Activated T-helper 1 cell treated with anti-CD3 and anti-CD28 coated beads, Interleukin-12 subunit alpha, Interleukin-12 subunit beta, Interleukin-2, Interleukin-4 antibody, amounts not matched to agents 30 ng/mL and 10 ng/mL and 1 ng/mL, durations not matched to agents 14 hours and 24 hours and 36 hours (primary cell): ENCODE measurements at regions not wholly inside any gene's neighbourhood (a gene's known extent, or its start where the extent isn't known, plus 50 kb on each side); places are given as distances from the start of the nearest gene placed in this dataset.

Source experiments
- DNase-seq: peaks from one replicate; pipeline ENCODE4 v3.0.0; 2021; ENCODE audit warnings: low spot score
- H3K27ac Mint-ChIP-seq: one replicate; pipeline ENCODE4 v1.8.0; 2021; ENCODE audit warnings: mild to moderate bottlenecking, mixed read lengths
- H3K27me3 Mint-ChIP-seq: one replicate; pipeline ENCODE4 v1.8.0; 2022; ENCODE audit warnings: mild to moderate bottlenecking, moderate library complexity, mixed read lengths; ENCODE audit not compliant: insufficient read depth
- H3K36me3 Mint-ChIP-seq: one replicate; pipeline ENCODE4 v1.8.0; 2021; ENCODE audit warnings: low read depth, mixed read lengths
- H3K4me1 Mint-ChIP-seq: one replicate; pipeline ENCODE4 v1.8.0; 2021; ENCODE audit warnings: low read depth, mixed read lengths
- H3K4me3 Mint-ChIP-seq: one replicate; pipeline ENCODE4 v1.8.0; 2021; ENCODE audit warnings: mild to moderate bottlenecking, moderate library complexity, mixed read lengths
- H3K9me3 Mint-ChIP-seq: one replicate; pipeline ENCODE4 v1.8.0; 2021; ENCODE audit warnings: mixed read lengths
- intact Hi-C: fragments of 100-400 bp; cut with micrococcal nuclease; formaldehyde crosslinking; loops from one replicate; pipeline ENCODE4 v1.15.1; 2024

GRCh38 chr18:22031611-22032010 lies 137.8 kb upstream of the GATA6 start:
- Mint-ChIP-seq H3K27me3 (no peaks in the 10 kb centered on the region), H3K4me3 (no peak overlapping the region), H3K27ac (no peak overlapping the region), H3K9me3 (no peaks in the 10 kb centered on the region), H3K36me3 (no peaks in the 10 kb centered on the region), H3K4me1 (no peaks in the 10 kb centered on the region)
- intact Hi-C loops = no loop called here
- no peak for DNase-seq

DNA sequence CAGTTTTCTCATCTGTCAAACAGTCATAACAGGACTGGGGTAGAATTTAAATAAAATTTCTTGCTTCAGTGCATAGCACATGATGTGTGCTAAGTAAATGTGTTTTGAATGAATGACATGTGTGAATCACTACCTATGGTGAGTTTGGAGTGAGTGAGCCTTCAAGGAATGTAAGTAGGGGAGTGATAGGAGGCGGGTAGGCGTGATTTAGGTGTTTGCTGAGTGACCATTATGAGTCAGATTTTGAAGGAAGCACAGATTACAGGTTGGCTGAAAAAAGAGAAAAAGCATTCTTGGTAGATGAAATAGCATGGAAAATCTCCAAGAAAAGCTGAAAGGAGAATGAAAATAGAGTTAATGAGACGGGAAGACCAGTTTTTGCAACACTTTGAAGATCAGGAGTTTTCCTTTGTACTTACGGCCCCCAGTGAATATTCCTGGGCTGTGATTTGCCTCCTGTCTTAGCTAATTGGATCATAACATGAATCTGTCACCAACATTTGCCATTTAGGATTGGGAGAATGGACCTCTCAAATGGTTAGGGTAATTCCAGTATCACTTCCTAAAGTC lies 136.9 kb upstream of the GATA6 start:
- H3K27ac Mint-ChIP-seq = no peak overlapping the region
- DNase-seq = no peak
- no peak overlapping the region for H3K4me3 Mint-ChIP-seq
- no peaks in the 10 kb centered on the region for H3K4me1 Mint-ChIP-seq
- intact Hi-C loops = no loop called here
- H3K36me3 Mint-ChIP-seq = no peaks in the 10 kb centered on the region
- H3K27me3 Mint-ChIP-seq = no peaks in the 10 kb centered on the region
- no peaks in the 10 kb centered on the region for H3K9me3 Mint-ChIP-seq

DNA sequence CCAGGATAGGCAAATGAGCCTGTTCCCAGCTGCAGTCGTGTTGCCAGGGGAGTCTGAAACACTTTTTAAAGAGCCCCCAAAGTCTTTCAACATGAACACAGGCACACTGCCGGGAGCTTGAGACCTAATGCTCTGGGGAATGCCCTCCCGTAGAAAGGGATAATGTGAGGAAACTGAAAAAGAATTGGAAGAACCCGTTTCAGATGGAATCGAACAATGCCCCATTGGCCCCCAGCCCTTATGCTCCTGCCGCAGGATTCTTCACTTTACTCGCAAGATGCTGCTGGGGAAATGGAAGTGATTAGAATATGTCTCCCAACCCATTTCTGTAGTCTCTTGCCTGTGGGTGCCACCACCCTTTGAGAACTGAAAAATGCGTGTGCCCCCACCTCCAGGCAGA lies 136.3 kb upstream of the GATA6 start:
- DNase-seq = no peak
- Mint-ChIP-seq H3K9me3 (no peaks in the 10 kb centered on the region), H3K4me1 (no peaks in the 10 kb centered on the region), H3K27ac (no peak overlapping the region), H3K27me3 (no peaks in the 10 kb centered on the region), H3K4me3 (no peak overlapping the region), H3K36me3 (no peaks in the 10 kb centered on the region)
- intact Hi-C loops = no loop called here

GRCh38 chr18:22034276-22034675 lies 135.1 kb upstream of the GATA6 start:
- no peak overlapping the region for H3K27ac Mint-ChIP-seq
- no peaks in the 10 kb centered on the region for H3K9me3 Mint-ChIP-seq
- H3K27me3 Mint-ChIP-seq = no peaks in the 10 kb centered on the region
- H3K4me3 Mint-ChIP-seq = no peak overlapping the region
- H3K4me1 Mint-ChIP-seq = no peaks in the 10 kb centered on the region
- intact Hi-C loops = no loop called here
- no peak for DNase-seq
- H3K36me3 Mint-ChIP-seq = no peaks in the 10 kb centered on the region

- intact Hi-C loops = no loop called here
- Mint-ChIP-seq H3K36me3 (no peaks in the 10 kb centered on the region), H3K4me1 (no peaks in the 10 kb centered on the region), H3K27me3 (no peaks in the 10 kb centered on the region), H3K27ac (no peak overlapping the region), H3K9me3 (no peaks in the 10 kb centered on the region), H3K4me3 (no peak overlapping the region)
- no peak for DNase-seq
Observed at GRCh38 chr18:22040533-22040932, 128.9 kb upstream of the GATA6 start.

DNA sequence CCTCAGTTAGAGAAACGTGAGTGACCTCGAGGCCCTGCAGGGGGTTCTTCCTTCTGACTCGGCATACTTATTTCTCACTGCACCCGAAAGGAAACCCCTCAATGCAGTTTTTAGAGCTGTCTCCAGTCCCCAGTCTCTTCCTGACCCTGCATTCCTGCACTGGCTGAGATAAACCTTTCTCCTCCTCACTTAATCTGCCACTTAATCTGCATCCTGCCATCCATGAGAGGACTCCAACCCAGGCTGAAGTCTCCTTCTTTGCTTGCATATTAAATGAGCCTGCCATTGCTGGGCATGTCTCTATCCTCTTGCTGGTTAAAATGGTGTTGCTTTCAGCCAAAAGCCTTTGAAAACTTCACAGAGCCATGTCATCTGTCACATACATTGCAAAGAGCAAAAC lies 125.6 kb upstream of the GATA6 start:
- H3K9me3 Mint-ChIP-seq = no peaks in the 10 kb centered on the region
- no peak overlapping the region for H3K27ac Mint-ChIP-seq
- intact Hi-C loops = no loop called here

DNA sequence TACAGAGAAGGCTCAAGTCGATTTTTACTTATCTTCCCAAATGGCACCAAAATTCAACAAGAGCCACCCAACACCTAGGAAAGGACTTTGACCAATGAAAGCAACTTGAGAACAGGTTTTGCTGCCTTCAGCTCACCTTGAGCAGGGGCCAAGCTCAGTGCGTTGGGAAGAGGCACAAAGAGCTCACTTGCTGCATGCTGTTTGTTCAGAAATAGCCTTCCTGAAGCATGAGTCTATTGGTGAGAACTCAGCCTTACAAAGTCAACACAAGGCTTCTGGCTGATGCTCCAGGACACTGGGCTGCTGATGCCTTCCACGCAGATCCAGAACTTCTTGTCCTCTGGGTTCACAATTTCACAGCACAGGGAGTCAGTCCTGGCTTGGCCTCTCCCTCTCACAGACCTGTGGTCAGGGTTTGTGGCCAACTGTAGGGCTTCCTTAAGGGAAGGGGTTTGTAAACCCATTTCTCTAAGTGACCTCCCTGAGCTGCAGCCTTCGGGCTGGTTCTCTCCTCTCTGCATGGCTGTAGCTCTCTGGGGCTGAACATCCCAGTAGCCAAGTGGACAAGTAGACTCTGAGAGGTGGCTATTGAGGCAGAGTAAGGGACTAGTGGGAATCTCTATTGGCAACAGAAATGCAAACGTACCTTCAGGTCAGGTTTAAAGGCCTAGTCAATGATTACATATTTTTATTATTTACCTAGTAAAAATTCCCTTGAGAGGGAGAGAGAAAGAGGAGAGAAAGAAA lies 124.7 kb upstream of the GATA6 start:
- Mint-ChIP-seq H3K36me3 (no peaks in the 10 kb centered on the region), H3K27me3 (peaks cover 2% of the 10 kb centered on the region), H3K9me3 (no peaks in the 10 kb centered on the region), H3K27ac (no peak overlapping the region), H3K4me1 (no peaks in the 10 kb centered on the region), H3K4me3 (no peak overlapping the region)
- intact Hi-C loops = no loop called here
- no peak for DNase-seq

More for the DNA sequence above, 125.6 kb upstream of the GATA6 start:
- Mint-ChIP-seq H3K4me1 (no peaks in the 10 kb centered on the region), H3K4me3 (no peak overlapping the region), H3K27me3 (peaks cover 2% of the 10 kb centered on the region), H3K36me3 (no peaks in the 10 kb centered on the region)
- DNase-seq = no peak

GRCh38 chr18:22045221-22045918 lies 124.0 kb upstream of the GATA6 start:
- peaks cover 2% of the 10 kb centered on the region for H3K27me3 Mint-ChIP-seq
- no peaks in the 10 kb centered on the region for H3K36me3 Mint-ChIP-seq
- H3K4me3 Mint-ChIP-seq = no peak overlapping the region
- intact Hi-C loops = no loop called here
- DNase-seq = no peak
- H3K4me1 Mint-ChIP-seq = no peaks in the 10 kb centered on the region
- no peak overlapping the region for H3K27ac Mint-ChIP-seq
- no peaks in the 10 kb centered on the region for H3K9me3 Mint-ChIP-seq

DNA sequence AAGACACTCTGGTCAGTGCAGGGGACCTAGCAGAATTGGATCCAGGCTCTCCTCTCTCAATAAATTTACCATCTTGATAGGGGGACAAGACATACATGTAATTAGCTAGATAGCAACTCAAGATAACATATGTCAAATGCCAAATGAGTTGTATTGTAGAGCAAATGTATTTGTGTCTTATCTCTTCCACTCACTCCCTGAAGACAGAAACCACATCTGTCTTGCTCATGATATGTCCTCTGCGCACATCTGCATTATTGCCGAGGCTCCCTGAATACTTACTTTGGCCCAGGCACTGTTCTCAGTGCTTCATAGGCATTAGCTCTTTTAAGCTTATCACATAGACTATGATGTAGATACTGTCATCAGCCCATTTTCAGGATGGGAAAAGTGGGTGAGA lies 122.9 kb upstream of the GATA6 start:
- intact Hi-C loops = no loop called here
- Mint-ChIP-seq H3K27ac (no peak overlapping the region), H3K4me3 (no peak overlapping the region), H3K27me3 (peaks cover 2% of the 10 kb centered on the region), H3K9me3 (no peaks in the 10 kb centered on the region), H3K36me3 (no peaks in the 10 kb centered on the region), H3K4me1 (no peaks in the 10 kb centered on the region)
- no peak for DNase-seq

- H3K27me3 Mint-ChIP-seq = peaks cover 2% of the 10 kb centered on the region
- intact Hi-C loops = no loop called here
- no peaks in the 10 kb centered on the region for H3K36me3 Mint-ChIP-seq
- H3K27ac Mint-ChIP-seq = no peak overlapping the region
- H3K4me1 Mint-ChIP-seq = no peaks in the 10 kb centered on the region
- H3K4me3 Mint-ChIP-seq = no peak overlapping the region
- H3K9me3 Mint-ChIP-seq = no peaks in the 10 kb centered on the region
- no peak for DNase-seq
Observed at GRCh38 chr18:22047485-22047884, 121.9 kb upstream of the GATA6 start.

- intact Hi-C loops = no loop called here
Observed at GRCh38 chr18:22048221-22048620, 121.2 kb upstream of the GATA6 start.

GRCh38 chr18:22048932-22049615 lies 120.3 kb upstream of the GATA6 start:
- Mint-ChIP-seq H3K27ac (no peak overlapping the region), H3K9me3 (no peaks in the 10 kb centered on the region), H3K27me3 (peaks cover 2% of the 10 kb centered on the region), H3K36me3 (no peaks in the 10 kb centered on the region), H3K4me3 (no peak overlapping the region), H3K4me1 (no peaks in the 10 kb centered on the region)
- no peak for DNase-seq
- intact Hi-C loops = no loop called here

More at GRCh38 chr18:22048221-22048620, 121.2 kb upstream of the GATA6 start:
- no peaks in the 10 kb centered on the region for H3K4me1 Mint-ChIP-seq
- no peaks in the 10 kb centered on the region for H3K9me3 Mint-ChIP-seq
- peaks cover 2% of the 10 kb centered on the region for H3K27me3 Mint-ChIP-seq
- no peaks in the 10 kb centered on the region for H3K36me3 Mint-ChIP-seq
- DNase-seq = no peak
- H3K27ac Mint-ChIP-seq = no peak overlapping the region
- no peak overlapping the region for H3K4me3 Mint-ChIP-seq
